HT1080 (cell line): ENCODE measurements at regions not wholly inside any gene's neighbourhood (a gene's known extent, or its start where the extent isn't known, plus 50 kb on each side); places are given as distances from the start of the nearest gene placed in this dataset.

Experiments
- DNase-seq: peaks from one replicate; pipeline ENCODE4 v3.0.0-alpha.2; 2015; ENCODE audit warnings: low read depth

GRCh38 chr5:124692950-124693349 lies 53.5 kb downstream of the ZNF608 start:
- DNase-seq: no peak

- DNase-seq: no peak
Observed at GRCh38 chr5:124692324-124692723, 54.1 kb downstream of the ZNF608 start.

DNA sequence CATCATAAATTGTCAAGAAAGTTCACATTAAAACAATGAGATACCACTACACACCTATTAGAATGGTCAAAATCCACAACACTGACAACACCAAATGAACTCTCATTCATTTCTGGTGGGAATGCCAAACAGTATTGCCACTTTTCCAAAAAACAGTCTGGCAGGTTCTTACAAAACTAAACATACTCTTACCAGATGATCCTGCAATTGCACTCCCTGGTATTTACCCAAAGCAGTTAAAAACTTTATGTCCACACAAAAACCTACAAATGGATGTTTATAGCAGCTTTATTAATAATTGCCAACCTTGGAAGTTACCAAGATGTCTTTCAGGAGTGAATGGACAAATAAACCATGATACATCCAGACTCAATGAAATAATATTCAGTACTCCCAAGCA lies 56.8 kb downstream of the ZNF608 start:
- no peak for DNase-seq

DNA sequence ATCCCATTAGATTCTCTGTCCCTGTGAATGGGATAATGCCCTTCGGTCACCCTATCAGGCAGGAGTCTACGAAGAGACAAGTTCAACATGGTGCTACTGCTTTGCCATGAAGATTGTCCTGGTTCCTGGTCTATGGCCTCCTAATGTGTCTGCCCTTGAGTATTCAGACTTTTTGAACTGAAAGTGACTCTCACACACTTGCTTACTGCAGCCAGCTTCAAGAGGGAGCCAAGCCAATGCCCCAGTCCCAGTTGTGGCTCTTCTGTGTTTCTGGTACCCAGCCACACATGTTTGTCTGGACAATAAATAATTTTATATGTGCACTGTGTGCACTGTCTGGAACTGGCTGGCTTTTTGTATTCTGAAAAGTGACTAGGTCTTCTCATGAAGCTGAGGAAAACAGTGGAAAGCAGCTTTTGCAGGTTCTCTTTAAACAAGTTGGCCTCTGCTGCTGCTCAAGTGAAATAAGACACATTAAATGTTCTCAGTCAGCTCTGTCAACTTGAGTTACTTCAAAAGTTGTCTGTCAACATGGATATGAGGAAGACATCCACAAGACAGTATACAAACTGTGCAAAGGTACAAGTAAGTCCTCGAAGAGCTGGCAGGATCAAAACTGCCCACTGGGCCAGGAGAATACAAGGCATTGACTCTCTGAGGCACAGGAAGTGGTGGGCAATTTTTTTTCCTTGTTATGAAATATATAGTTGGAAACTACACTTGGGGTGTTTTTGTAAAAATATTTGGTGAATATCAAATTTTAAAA lies 60.0 kb downstream of the ZNF608 start:
- no peak for DNase-seq

- DNase-seq: no peak
Observed at GRCh38 chr5:124685404-124685930, 61.0 kb downstream of the ZNF608 start.

DNA sequence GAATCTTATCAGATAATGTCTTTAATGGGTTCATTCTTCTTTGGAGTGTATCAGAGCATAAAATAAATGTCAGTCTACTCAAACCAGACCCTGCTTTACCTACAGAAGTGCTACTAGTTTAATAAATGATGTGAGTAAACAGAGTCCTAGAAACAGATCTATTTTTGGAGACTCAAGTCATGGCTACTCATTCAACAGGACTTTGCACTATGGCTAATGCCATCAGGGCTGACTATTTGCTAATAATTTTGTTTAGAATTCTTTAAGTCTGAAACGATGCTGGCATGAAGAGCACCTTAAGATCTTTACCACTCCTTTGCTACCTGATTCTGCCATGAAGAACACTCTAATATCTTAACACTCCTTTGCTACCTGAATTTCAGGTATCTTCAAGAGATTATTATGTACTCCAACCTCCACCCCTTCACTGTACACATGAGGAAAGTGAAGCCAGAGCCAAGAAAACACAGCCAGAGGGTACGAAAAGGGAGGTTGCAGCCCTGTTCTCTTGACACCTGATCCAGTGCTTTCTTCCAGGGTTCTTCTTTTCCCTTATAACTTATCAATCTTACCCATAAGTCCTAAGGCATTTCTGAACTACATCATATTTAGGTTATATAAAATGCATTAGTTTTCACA lies 62.4 kb downstream of the ZNF608 start:
- no peak for DNase-seq

DNA sequence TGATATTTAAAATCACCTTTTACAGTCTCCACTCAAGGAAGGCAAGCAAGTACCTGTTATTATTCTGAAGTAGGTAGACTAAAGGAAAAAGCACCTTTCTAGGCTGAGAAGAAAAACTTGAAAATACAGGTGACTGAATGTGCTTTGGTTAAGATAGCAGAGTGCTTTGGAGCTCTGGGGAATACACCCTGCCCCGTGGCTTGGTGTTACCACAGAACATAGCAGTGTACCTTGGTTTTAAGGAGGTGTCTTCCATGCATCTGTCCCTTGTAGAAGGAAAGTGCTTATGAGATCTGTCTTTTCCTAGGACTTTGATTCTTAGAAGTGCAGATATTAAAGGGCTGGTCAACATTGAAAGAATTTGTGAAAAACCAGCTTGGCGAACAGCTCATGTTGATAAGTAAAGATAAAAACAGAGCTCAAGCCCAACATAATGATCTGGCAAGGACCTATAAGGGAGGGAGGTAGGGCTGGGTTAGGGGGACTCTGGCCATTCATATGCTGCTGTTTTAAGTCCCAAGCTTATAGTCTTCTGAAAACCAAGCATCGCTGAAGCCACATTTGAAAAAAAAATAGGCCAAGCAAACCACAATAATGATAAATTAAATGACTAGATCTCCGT lies 66.8 kb downstream of the ZNF608 start:
- DNase-seq: no peak

GRCh38 chr5:124678922-124679519 lies 67.4 kb downstream of the ZNF608 start:
- no peak for DNase-seq

GRCh38 chr5:124678468-124678867 lies 68.0 kb downstream of the ZNF608 start:
- DNase-seq: no peak

- no peak for DNase-seq
Observed at GRCh38 chr5:124677374-124678351, 68.8 kb downstream of the ZNF608 start.

DNA sequence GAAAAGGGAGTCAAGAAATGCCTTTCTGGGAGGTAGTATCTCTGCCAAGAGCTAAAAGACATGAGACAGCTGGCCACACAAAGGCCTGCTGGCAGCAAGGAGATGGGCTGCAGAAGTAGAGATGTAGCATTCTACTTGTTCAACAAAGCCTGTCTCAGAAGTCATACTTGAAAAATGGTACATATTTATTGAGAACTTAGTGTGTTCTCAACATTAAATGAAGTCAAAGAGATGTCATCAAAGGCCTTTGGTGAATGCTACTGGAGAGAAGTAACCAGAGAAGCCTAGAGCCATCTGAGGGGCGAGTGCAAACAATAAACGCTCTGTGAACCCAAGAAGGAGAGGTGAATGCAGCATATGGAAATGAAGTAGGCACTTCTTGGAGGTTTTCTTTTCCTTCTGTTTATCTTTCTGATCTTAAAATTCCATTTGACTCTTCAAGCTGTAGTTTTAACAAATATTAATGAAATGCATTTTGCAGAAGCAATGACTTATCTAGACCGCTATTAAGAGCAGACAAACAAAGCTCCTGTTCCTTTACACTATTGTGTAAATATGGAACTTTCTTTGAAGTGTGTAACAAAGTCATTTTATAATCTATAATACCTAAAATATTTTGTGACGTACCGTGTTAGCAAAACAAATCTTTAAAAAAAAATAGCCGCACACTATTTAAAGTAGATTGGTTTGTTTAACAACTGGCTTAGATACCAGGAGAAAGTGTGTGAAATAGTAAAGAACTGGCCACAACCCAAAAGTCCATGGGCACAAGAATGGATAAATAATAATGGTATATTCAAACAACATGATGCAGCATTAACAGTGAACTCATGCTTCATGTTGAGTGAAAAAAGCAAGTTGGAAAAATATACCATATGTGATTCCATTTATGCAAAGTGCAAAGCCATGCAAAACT lies 70.2 kb downstream of the ZNF608 start:
- no peak for DNase-seq

DNA sequence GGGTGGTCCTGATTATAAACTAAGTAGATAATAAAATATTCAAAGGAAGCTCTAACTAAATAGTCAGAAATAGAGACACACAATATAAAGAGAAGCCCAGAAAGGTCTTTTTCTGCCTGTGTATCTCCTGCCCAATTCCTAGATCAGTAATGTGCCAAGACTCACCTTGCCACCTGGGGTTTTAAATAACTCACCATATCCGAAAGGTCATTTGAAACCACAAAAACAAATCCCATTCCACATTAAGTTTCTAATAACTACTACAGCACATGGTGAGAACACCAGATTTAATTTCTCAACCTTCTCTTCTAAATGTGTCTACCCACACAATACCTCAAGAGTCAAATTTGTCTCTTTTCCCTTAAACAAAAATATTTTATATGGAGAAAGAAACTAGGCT lies 75.2 kb downstream of the ZNF608 start:
- DNase-seq: no peak

- DNase-seq: no peak
Observed at GRCh38 chr5:124670722-124671184, 75.7 kb downstream of the ZNF608 start.

GRCh38 chr5:124669956-124670721 lies 76.3 kb downstream of the ZNF608 start:
- no peak for DNase-seq

GRCh38 chr5:124669300-124669648 lies 77.2 kb downstream of the ZNF608 start:
- DNase-seq: no peak

DNA sequence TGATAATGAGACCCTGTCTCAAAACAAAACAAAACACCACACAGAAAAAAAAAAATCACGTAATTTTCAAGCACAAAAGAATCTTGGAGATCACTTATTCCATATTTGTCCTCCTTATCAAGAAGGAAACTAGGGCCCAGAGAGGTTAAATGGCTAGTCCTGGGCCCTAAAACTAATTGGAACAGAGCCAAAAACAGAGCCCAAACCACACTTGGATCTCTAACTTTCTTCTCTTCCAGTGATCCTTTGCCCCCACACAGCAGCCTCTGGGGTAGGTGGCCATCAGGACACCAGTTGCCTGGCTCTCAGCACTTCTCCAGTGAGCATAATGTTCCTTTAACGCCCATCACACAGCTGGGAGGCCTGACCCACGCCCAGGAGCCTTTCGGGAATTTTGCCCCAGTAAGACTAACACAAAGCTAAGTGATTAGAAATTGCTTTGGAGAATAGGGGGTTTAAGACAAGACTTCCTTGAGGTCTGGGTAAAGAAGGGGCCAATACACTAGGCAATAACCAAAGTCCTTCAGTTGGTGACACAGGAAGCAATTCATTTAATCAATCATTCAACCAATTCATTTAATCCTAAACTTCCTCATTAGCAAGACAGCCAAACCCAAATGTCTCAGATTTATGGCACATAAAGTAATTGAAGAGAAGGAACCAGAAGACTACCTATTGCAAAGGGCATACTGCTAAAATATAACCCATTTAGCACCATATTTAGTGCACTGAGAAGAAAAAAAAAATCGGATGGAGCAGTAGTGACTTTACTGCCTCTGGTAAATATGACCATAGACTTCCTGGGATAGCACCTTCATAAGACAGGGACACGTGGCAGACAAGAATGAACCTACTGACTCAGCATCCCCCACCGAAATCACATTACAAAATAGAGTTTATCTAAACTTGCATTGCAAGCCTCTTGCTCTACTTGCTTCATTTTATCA lies 77.8 kb downstream of the ZNF608 start:
- DNase-seq: no peak

- no peak for DNase-seq
Observed at GRCh38 chr5:124665625-124666024, 80.8 kb downstream of the ZNF608 start.

GRCh38 chr5:124665035-124665434 lies 81.4 kb downstream of the ZNF608 start:
- no peak for DNase-seq
